GM23338 (cell line): ENCODE measurements at regions not wholly inside any gene's neighbourhood (a gene's known extent, or its start where the extent isn't known, plus 50 kb on each side); places are given as distances from the start of the nearest gene placed in this dataset.

Experiments
- ATAC-seq: fragments of 200-7000 bp; cut with Tn5 transposase; 3 replicates; pipeline ENCODE4 v1.9.1; 2020
- DNase-seq: peaks from one replicate; pipeline ENCODE4 v3.0.0-alpha.2; 2015; ENCODE audit warnings: low spot score
- H2AFZ ChIP-seq: fragments of 200-600 bp; sonication (generic); 2 replicates; pipeline ENCODE4 v1.8.0; 2016; ENCODE audit warnings: antibody characterized with exemption, mild to moderate bottlenecking, moderate library complexity
- H3F3A ChIP-seq: fragments of 200-600 bp; sonication (generic); replicated peaks from 2 replicates; pipeline ENCODE4 v1.8.0; 2017; ENCODE audit warnings: antibody characterized with exemption, mixed run types, low read depth
- H3K27ac ChIP-seq: fragments of 200-600 bp; sonication (generic); 2 replicates; pipeline ENCODE4 v1.6.1; 2016; ENCODE audit warnings: low read depth
- H3K27me3 ChIP-seq: fragments of 200-600 bp; sonication (generic); 2 replicates; pipeline ENCODE4 v1.8.0; 2016; ENCODE audit warnings: mild to moderate bottlenecking, mixed run types, moderate library complexity; ENCODE audit not compliant: insufficient read depth
- H3K36me3 ChIP-seq: fragments of 200-600 bp; sonication (generic); 2 replicates; pipeline ENCODE4 v1.8.0; 2016; ENCODE audit warnings: mild to moderate bottlenecking; ENCODE audit not compliant: insufficient read depth
- H3K4me1 ChIP-seq: fragments of 200-600 bp; sonication (generic); 2 replicates; pipeline ENCODE4 v1.8.0; 2016; ENCODE audit warnings: mild to moderate bottlenecking, moderate library complexity; ENCODE audit not compliant: insufficient read depth
- H3K4me2 ChIP-seq: fragments of 200-600 bp; sonication (generic); 2 replicates; pipeline ENCODE4 v1.7.1; 2017; ENCODE audit warnings: mixed run types
- H3K4me3 ChIP-seq: fragments of 200-600 bp; sonication (generic); 2 replicates; pipeline ENCODE4 v1.6.1; 2016; ENCODE audit warnings: mixed run types
- H3K79me2 ChIP-seq: fragments of 200-600 bp; sonication (generic); replicated peaks from 2 replicates; pipeline ENCODE4 v1.8.0; 2017; ENCODE audit warnings: mild to moderate bottlenecking; ENCODE audit not compliant: insufficient read depth
- H3K9me2 ChIP-seq: fragments of 200-600 bp; sonication (generic); 2 replicates; pipeline ENCODE4 v1.8.0; 2017; ENCODE audit not compliant: insufficient read depth
- H4K20me1 ChIP-seq: fragments of 200-600 bp; sonication (generic); replicated peaks from 2 replicates; pipeline ENCODE4 v1.8.0; 2017; ENCODE audit warnings: mild to moderate bottlenecking; ENCODE audit not compliant: insufficient read depth
- H3K27ac Mint-ChIP-seq: 2 replicates; pipeline ENCODE4 v1.8.0; 2020; ENCODE audit warnings: inconsistent platforms, mild to moderate bottlenecking, moderate library complexity, mixed read lengths
- H3K27me3 Mint-ChIP-seq: 3 replicates; pipeline ENCODE4 v1.8.0; 2022; ENCODE audit warnings: low read depth, mild to moderate bottlenecking, moderate library complexity, mixed read lengths, inconsistent platforms; ENCODE audit not compliant: insufficient read depth, poor library complexity
- H3K36me3 Mint-ChIP-seq: 3 replicates; pipeline ENCODE4 v1.8.0; 2021; ENCODE audit warnings: low read depth, mild to moderate bottlenecking, inconsistent platforms, moderate library complexity, mixed read lengths
- H3K4me1 Mint-ChIP-seq: 3 replicates; pipeline ENCODE4 v1.8.0; 2020; ENCODE audit warnings: mild to moderate bottlenecking, inconsistent platforms, mixed read lengths
- H3K4me3 Mint-ChIP-seq: 3 replicates; pipeline ENCODE4 v1.8.0; 2021; ENCODE audit warnings: moderate library complexity, mild to moderate bottlenecking, inconsistent platforms, mixed read lengths
- H3K9me3 Mint-ChIP-seq: 3 replicates; pipeline ENCODE4 v1.8.0; 2020; ENCODE audit warnings: moderate library complexity, mild to moderate bottlenecking, inconsistent platforms, mixed read lengths
- CREB1 ChIP-seq: fragments of 250-450 bp; sonication (Bioruptor Pico); IDR thresholded peaks from 2 replicates; pipeline ENCODE4 v1.5.0; 2020; ENCODE audit warnings: low read depth, mild to moderate bottlenecking, moderate library complexity
- ETS1 ChIP-seq: IDR thresholded peaks from 2 replicates; pipeline ENCODE4 v1.6.1; 2016; ENCODE audit warnings: antibody characterized with exemption
- EZH2 ChIP-seq: fragments of 200-600 bp; sonication (generic); IDR thresholded peaks from one replicate; pipeline ENCODE4 v1.8.0; 2017; ENCODE audit warnings: antibody characterized with exemption, mild to moderate bottlenecking, low read depth; ENCODE audit not compliant: unreplicated experiment
- EZH2phosphoT487 ChIP-seq: fragments of 200-600 bp; sonication (generic); IDR thresholded peaks from one replicate; pipeline ENCODE4 v1.8.1; 2018; ENCODE audit warnings: antibody characterized with exemption; ENCODE audit not compliant: unreplicated experiment
- JUNB ChIP-seq: IDR thresholded peaks from one replicate; pipeline ENCODE4 v1.6.1; 2016; ENCODE audit warnings: antibody characterized with exemption; ENCODE audit not compliant: unreplicated experiment
- POLR2AphosphoS5 ChIP-seq: IDR thresholded peaks from 2 replicates; pipeline ENCODE4 v1.6.1; 2016; ENCODE audit warnings: antibody characterized with exemption, low read depth
- ZNF114 ChIP-seq: fragments of 250-450 bp; sonication (Bioruptor Pico); IDR thresholded peaks from 2 replicates; pipeline ENCODE4 v1.5.0; 2020; ENCODE audit warnings: mild to moderate bottlenecking, moderate library complexity
- ZNF331 ChIP-seq: fragments of 250-450 bp; sonication (Bioruptor Pico); IDR thresholded peaks from 2 replicates; pipeline ENCODE4 v1.5.0; 2020; ENCODE audit warnings: low read depth, mild to moderate bottlenecking, moderate library complexity
- ZNF462 ChIP-seq: fragments of 250-450 bp; sonication (Bioruptor Pico); IDR thresholded peaks from 2 replicates; pipeline ENCODE4 v1.5.0; 2020; ENCODE audit warnings: mild to moderate bottlenecking, moderate library complexity

- TF ChIP-seq ZNF462 (no peak), ETS1 (no peak)
Measured at GRCh38 chr2:2520401-2520811, 189.3 kb upstream of the MYT1L start (continued).

- no peak overlapping the region for H3K4me3 ChIP-seq
- H3K27ac ChIP-seq = no peak overlapping the region
- no peaks in the 10 kb centered on the region for H3K4me1 ChIP-seq
- DNase-seq (no peak), ATAC-seq (no peak)
- H3K36me3 Mint-ChIP-seq = no peaks in the 10 kb centered on the region
- no peaks in the 10 kb centered on the region for H3K36me3 ChIP-seq
- no peak overlapping the region for H3K4me2 ChIP-seq
- H3K9me3 Mint-ChIP-seq = no peaks in the 10 kb centered on the region
- peaks cover 5% of the 10 kb centered on the region for H3K27me3 Mint-ChIP-seq
- no peak overlapping the region for H3K27ac Mint-ChIP-seq
- H3K9me2 ChIP-seq = peaks cover 7% of the 10 kb centered on the region; the same call in 1 of the 2 replicates
- peaks cover 2% of the 10 kb centered on the region; the same call in 1 of the 3 replicates for H3K4me1 Mint-ChIP-seq
- H3F3A ChIP-seq = no peaks in the 10 kb centered on the region
- H2AFZ ChIP-seq = no peak overlapping the region
- H4K20me1 ChIP-seq = no peaks in the 10 kb centered on the region
- H3K27me3 ChIP-seq = no peaks in the 10 kb centered on the region
- H3K79me2 ChIP-seq = no peaks in the 10 kb centered on the region
- no peak overlapping the region for H3K4me3 Mint-ChIP-seq
- TF ChIP-seq POLR2AphosphoS5 = no peak
- no peak for TF ChIP-seq JUNB
- no peak for TF ChIP-seq EZH2phosphoT487
- TF ChIP-seq ZNF331 (CRISPR knock-in tag) = no peak
- no peak for TF ChIP-seq ZNF462
- no peak for TF ChIP-seq EZH2
- no peak for TF ChIP-seq ZNF114
- TF ChIP-seq CREB1 (CRISPR knock-in tag) = no peak
Measured at GRCh38 chr2:2519381-2519780, 188.3 kb upstream of the MYT1L start.
